Glutamatergic neuron (in vitro differentiated cells): ENCODE measurements at regions not wholly inside any gene's neighbourhood (a gene's known extent, or its start where the extent isn't known, plus 50 kb on each side); places are given as distances from the start of the nearest gene placed in this dataset.

Source experiments
- DNase-seq: peaks from one replicate; pipeline ENCODE4 v3.0.0; 2022
- H3K27ac Mint-ChIP-seq: one replicate; pipeline ENCODE4 v1.8.0; 2020; ENCODE audit warnings: mild to moderate bottlenecking, mixed read lengths, inconsistent platforms; ENCODE audit not compliant: unreplicated experiment
- H3K27me3 Mint-ChIP-seq: one replicate; pipeline ENCODE4 v1.8.0; 2020; ENCODE audit warnings: mild to moderate bottlenecking, moderate library complexity, mixed read lengths, inconsistent platforms; ENCODE audit not compliant: unreplicated experiment
- H3K36me3 Mint-ChIP-seq: one replicate; pipeline ENCODE4 v1.8.0; 2020; ENCODE audit warnings: mild to moderate bottlenecking, mixed read lengths, inconsistent platforms; ENCODE audit not compliant: unreplicated experiment
- H3K4me1 Mint-ChIP-seq: one replicate; pipeline ENCODE4 v1.8.0; 2020; ENCODE audit warnings: mild to moderate bottlenecking, low read depth, mixed read lengths, inconsistent platforms; ENCODE audit not compliant: unreplicated experiment
- H3K4me3 Mint-ChIP-seq: one replicate; pipeline ENCODE4 v1.8.0; 2020; ENCODE audit warnings: mild to moderate bottlenecking, mixed read lengths, inconsistent platforms; ENCODE audit not compliant: unreplicated experiment
- H3K9me3 Mint-ChIP-seq: one replicate; pipeline ENCODE4 v1.8.0; 2020; ENCODE audit warnings: mild to moderate bottlenecking, moderate library complexity, mixed read lengths, inconsistent platforms; ENCODE audit not compliant: unreplicated experiment
- TF ChIP-seq, protein P1 (sequence below): fragments of 200-600 bp; sonication (generic); IDR thresholded peaks from one replicate; pipeline ENCODE4 v1.5.0; 2021; ENCODE audit not compliant: partially characterized antibody, unreplicated experiment

DNA sequence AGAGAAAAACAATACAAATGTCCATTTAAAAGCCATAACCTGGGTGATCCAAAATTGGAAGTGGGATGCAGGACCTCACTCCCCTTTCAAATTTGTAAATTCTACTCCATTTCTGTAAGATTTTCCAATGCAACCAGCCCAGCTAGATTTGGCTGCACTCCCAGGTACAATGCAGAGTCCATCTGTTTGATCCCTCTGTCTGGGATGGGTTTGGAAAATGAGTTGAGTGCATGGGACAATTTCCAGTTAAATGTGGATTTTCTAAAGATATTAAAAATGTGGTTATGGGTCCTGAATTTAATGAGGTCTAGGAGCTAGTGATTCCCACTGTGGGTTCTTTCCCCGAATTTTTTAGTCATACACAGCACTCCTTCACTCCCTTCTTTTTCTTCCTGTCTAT lies 104.0 kb upstream of the ATP10B start:
- Mint-ChIP-seq H3K27me3 (no peaks in the 10 kb centered on the region), H3K36me3 (no peaks in the 10 kb centered on the region), H3K9me3 (no peaks in the 10 kb centered on the region), H3K27ac (no peak overlapping the region), H3K4me1 (no peaks in the 10 kb centered on the region), H3K4me3 (no peak overlapping the region)
- TF ChIP-seq, protein P1, sequence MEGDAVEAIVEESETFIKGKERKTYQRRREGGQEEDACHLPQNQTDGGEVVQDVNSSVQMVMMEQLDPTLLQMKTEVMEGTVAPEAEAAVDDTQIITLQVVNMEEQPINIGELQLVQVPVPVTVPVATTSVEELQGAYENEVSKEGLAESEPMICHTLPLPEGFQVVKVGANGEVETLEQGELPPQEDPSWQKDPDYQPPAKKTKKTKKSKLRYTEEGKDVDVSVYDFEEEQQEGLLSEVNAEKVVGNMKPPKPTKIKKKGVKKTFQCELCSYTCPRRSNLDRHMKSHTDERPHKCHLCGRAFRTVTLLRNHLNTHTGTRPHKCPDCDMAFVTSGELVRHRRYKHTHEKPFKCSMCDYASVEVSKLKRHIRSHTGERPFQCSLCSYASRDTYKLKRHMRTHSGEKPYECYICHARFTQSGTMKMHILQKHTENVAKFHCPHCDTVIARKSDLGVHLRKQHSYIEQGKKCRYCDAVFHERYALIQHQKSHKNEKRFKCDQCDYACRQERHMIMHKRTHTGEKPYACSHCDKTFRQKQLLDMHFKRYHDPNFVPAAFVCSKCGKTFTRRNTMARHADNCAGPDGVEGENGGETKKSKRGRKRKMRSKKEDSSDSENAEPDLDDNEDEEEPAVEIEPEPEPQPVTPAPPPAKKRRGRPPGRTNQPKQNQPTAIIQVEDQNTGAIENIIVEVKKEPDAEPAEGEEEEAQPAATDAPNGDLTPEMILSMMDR: no peak
- DNase-seq: no peak

DNA sequence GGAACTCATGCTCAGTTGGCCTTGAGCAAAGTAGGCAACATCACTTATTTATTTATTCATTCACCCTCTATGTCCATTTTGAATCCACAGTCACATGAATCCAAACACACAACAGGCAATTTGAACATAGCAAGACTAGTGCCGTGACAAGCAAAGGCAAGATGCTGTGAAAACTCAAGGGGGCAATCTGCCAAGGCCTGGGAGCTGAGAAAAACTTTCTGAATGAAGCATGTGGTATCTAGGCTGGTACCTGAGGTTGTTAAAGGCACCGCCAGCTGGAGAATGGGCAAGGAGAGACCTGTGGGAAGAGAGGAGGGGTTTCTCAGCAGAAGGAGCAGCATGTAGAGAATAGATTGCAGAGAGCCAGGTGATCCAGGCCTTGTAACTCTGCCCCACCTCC lies 98.3 kb upstream of the ATP10B start:
- no peak overlapping the region for H3K4me3 Mint-ChIP-seq
- no peaks in the 10 kb centered on the region for H3K4me1 Mint-ChIP-seq
- peaks cover 2% of the 10 kb centered on the region for H3K27me3 Mint-ChIP-seq
- H3K27ac Mint-ChIP-seq: no peak overlapping the region
- no peaks in the 10 kb centered on the region for H3K9me3 Mint-ChIP-seq
- peaks cover 4% of the 10 kb centered on the region for H3K36me3 Mint-ChIP-seq
- TF ChIP-seq, protein P1: no peak
- no peak for DNase-seq

DNA sequence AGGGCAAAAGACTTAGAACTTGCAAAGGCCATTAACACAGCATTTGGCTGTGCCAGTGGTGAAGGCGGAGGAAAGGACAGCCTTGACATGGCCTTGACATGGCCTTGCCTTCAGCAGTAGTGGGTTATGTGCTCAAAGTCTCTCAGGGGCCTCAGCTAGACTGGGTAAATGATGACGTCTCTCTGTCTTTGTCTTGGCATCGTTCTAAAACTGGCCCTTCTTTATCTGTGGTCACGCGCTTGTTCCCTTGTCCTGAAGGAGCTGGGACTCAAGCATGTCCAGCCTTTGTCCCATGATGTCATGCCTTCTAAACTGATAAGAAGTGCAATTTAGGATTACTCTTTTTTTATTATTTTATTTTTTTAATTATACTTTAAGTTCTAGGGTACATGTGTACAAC lies 88.7 kb upstream of the ATP10B start:
- H3K27ac Mint-ChIP-seq: no peak overlapping the region
- DNase-seq: no peak
- H3K27me3 Mint-ChIP-seq: no peaks in the 10 kb centered on the region
- peaks cover 2% of the 10 kb centered on the region for H3K9me3 Mint-ChIP-seq
- no peaks in the 10 kb centered on the region for H3K4me1 Mint-ChIP-seq
- peaks cover 3% of the 10 kb centered on the region for H3K36me3 Mint-ChIP-seq
- H3K4me3 Mint-ChIP-seq: no peak overlapping the region
- TF ChIP-seq, protein P1: no peak

DNA sequence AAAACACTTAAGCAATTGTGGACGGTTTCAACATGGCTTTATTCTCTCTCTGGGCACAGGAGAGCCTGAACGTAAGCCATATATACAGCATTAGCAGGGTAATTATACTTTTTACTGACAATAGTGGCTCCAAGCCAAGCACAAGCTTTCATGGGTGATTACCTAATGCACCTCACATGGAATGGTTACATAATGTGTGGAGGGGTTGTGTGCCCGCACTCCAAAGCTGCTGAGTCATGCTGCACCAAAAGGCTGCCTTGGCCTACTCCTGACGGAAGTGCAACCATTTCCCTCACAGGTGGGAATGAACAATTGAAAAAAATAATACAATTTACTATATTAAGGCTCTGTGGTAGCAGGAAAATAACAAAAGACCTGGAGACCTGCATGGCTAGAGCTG lies 86.5 kb upstream of the ATP10B start:
- TF ChIP-seq, protein P1: no peak
- Mint-ChIP-seq H3K27me3 (no peaks in the 10 kb centered on the region), H3K4me3 (no peak overlapping the region), H3K9me3 (peaks cover 1% of the 10 kb centered on the region), H3K4me1 (no peaks in the 10 kb centered on the region), H3K36me3 (no peaks in the 10 kb centered on the region), H3K27ac (no peak overlapping the region)
- DNase-seq: no peak

DNA sequence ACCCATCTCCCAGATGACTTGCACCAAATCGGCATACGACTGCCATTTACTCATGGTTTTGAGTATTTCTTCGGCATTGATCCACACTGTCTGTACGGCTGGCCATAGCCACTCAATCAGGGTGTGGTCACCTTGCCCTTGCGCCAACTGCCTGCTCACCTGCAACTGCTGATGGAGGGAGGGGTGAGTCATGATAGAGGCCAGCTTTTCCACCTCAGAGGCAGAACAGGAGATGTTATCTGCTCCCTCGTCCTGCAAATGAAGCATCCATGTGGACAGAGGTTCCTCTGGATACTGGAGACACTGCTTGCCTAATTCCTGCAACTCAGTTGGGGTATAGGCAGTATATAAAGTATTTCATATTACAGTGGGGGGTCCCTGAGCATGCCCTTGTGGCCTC lies 85.6 kb upstream of the ATP10B start:
- no peaks in the 10 kb centered on the region for H3K27me3 Mint-ChIP-seq
- H3K27ac Mint-ChIP-seq: no peak overlapping the region
- H3K9me3 Mint-ChIP-seq: peaks cover 1% of the 10 kb centered on the region
- no peak overlapping the region for H3K4me3 Mint-ChIP-seq
- DNase-seq: no peak
- H3K4me1 Mint-ChIP-seq: no peaks in the 10 kb centered on the region
- H3K36me3 Mint-ChIP-seq: no peaks in the 10 kb centered on the region
- TF ChIP-seq, protein P1: no peak
